Naive B cell (primary cell): ENCODE measurements at regions not wholly inside any gene's neighbourhood (a gene's known extent, or its start where the extent isn't known, plus 50 kb on each side); places are given as distances from the start of the nearest gene placed in this dataset.
"Not testable (repeated sequence)": the region's sequence is repeated elsewhere in the genome, so short reads cannot be mapped to it uniquely, and the experiment has no call there.

Experiments used
- ATAC-seq, 2 donors: fragments of 150-1000 bp; cut with Tn5 transposase; 2 replicates each; pipeline ENCODE4 v1.10.0; 2021; ENCODE audit warnings: low read depth in 2 of 2, mild to moderate bottlenecking in 2 of 2, moderate library complexity in 2 of 2
- DNase-seq: peaks from one replicate; pipeline ENCODE4 v3.0.0; 2022
- H3K27ac Mint-ChIP-seq, 6 donors: one replicate each; pipeline ENCODE4 v1.8.0; 2020 to 2022; ENCODE audit warnings: mild to moderate bottlenecking in 6 of 6, mixed read lengths in 6 of 6, moderate library complexity in 5 of 6, inconsistent platforms in 2 of 6
- H3K27me3 Mint-ChIP-seq, 3 donors: one replicate each; pipeline ENCODE4 v1.8.0; 2021 to 2022; ENCODE audit warnings: mixed read lengths in 3 of 3, mild to moderate bottlenecking in 1 of 3
- H3K36me3 Mint-ChIP-seq, 2 donors: one replicate each; pipeline ENCODE4 v1.8.0; 2020 to 2022; ENCODE audit warnings: mixed read lengths in 2 of 2, inconsistent platforms in 1 of 2, mild to moderate bottlenecking in 1 of 2
- H3K4me1 Mint-ChIP-seq, 3 donors: one replicate each; pipeline ENCODE4 v1.8.0; 2020 to 2022; ENCODE audit warnings: mixed read lengths in 3 of 3, inconsistent platforms in 1 of 3, mild to moderate bottlenecking in 1 of 3, moderate library complexity in 1 of 3
- H3K4me3 Mint-ChIP-seq, 8 donors: one replicate each; pipeline ENCODE4 v1.8.0; 2020 to 2022; ENCODE audit warnings: mild to moderate bottlenecking in 8 of 8, mixed read lengths in 8 of 8, moderate library complexity in 8 of 8, inconsistent platforms in 2 of 8
- H3K9me3 Mint-ChIP-seq, 7 donors: one replicate each; pipeline ENCODE4 v1.8.0; 2020 to 2022; ENCODE audit warnings: mixed read lengths in 7 of 7, mild to moderate bottlenecking in 5 of 7, inconsistent platforms in 2 of 7, moderate library complexity in 1 of 7

DNA sequence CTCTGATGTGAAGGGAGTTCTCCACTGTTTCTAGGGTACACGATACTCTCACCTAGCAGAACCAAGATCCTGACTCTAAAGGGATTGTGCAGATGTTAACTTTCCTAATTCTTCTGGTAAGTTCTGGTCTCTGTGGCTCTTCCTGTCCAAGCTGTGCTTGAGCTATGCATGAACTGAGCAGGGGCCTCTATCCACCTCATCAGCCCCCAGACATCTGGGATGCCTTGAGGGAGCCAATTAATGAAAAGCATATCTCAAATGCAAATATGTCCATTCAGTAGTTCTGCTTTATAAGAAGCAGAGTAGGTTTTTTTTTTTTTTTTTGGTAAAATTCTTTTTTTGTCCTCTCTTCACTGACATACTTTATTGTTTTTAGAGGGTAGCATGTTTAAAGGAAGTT is 89.6 kb downstream of the POLR2M start:
- peaks cover 0 to 4% (median 0%) of the 10 kb centered on the region in 7 donors for H3K9me3 Mint-ChIP-seq
- H3K4me1 Mint-ChIP-seq: no peaks in the 10 kb centered on the region
- DNase-seq (no peak), ATAC-seq (no peak)
- no peak overlapping the region for H3K4me3 Mint-ChIP-seq
- no peaks in the 10 kb centered on the region for H3K36me3 Mint-ChIP-seq
- H3K27me3 Mint-ChIP-seq: peaks cover 0 to 7% (median 0%) of the 10 kb centered on the region in 3 donors
- peak overlapping the region in 2 of 6 donors; percentile 14 to 70 for H3K27ac Mint-ChIP-seq

DNA sequence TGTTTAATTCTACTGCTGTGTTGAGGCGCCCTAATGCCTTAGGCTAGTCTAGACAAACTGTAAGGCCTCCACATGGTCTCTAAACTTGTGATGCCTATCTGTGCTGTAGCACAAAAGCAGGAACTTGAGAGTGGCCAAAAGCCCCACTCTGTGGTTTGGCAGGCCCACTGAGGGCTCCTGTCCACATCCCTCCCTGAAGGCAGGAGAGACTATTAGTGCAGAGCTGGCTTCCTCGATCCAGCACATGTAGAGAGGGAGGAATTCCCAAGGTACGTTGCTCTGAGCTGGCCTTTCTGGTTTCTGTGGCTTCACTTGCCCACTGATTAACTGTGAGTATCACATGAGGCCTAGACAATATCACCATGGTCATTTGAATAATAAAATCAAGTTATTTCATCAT is 90.6 kb downstream of the POLR2M start:
- DNase-seq (no peak), ATAC-seq (no peak)
- no peak overlapping the region for H3K27ac Mint-ChIP-seq
- no peaks in the 10 kb centered on the region for H3K4me1 Mint-ChIP-seq
- H3K36me3 Mint-ChIP-seq: no peaks in the 10 kb centered on the region
- H3K9me3 Mint-ChIP-seq: peaks cover 0 to 4% (median 0%) of the 10 kb centered on the region in 7 donors
- no peak overlapping the region for H3K4me3 Mint-ChIP-seq
- H3K27me3 Mint-ChIP-seq: peaks cover 0 to 7% (median 0%) of the 10 kb centered on the region in 3 donors

DNA sequence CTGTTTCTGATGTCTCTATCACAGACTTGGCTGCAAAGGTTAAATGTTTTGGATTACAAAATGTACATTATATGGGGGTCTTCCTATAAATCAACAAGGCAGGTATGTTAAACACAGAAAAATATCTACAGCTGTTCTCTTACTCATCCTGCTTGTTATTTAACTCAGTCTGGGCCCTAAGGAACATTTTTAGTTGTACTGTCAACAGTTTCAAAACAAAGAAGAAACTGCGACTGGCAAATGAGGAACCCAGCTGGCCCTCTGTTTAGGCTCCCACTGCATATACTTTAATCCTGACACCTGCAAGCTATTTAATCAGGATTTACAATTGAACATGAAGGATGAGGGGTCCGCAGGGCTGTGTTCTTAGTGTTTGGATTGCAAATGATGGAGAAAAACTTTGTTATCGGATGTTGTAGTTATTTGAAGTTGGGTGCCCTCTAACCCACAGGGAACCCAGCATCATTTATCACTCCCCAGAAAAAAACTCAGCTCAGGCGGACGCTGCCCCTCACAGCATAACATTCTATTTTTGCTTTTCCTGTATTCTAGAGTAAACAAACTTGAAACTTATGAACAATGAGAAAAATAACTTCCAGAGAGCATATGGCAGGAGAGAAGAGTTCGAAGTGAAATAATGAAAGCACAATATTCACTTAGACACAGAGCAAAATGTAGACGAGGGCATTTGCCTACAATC is 91.2 kb downstream of the POLR2M start:
- H3K4me1 Mint-ChIP-seq: no peaks in the 10 kb centered on the region
- H3K4me3 Mint-ChIP-seq: no peak overlapping the region
- peak overlapping the region in 1 of 6 donors; percentile 8 for H3K27ac Mint-ChIP-seq
- peaks cover 0 to 4% (median 0%) of the 10 kb centered on the region in 7 donors for H3K9me3 Mint-ChIP-seq
- ATAC-seq: no peak
- no peaks in the 10 kb centered on the region for H3K36me3 Mint-ChIP-seq
- no peak for DNase-seq
- peaks cover 0 to 7% (median 0%) of the 10 kb centered on the region in 3 donors for H3K27me3 Mint-ChIP-seq

DNA sequence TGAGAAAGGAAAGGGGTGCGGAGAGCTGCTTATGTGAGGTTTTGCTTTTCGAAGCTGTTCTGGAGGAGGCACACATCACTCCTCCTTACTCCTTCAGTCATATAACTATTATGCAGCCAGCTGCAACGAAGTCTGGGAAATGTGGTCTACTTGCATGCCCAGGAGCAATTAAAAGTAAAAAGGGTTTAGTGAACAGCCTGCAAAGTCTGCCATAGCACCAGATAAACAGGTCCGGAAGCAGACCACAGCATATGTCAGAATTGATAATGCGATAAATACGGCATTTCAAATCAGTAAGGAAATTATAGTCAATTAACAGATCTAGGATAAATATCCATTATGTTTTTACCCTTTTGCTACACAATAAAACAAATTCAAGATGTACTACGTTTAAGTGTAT is 99.5 kb downstream of the POLR2M start:
- no peaks in the 10 kb centered on the region for H3K4me1 Mint-ChIP-seq
- no peak overlapping the region for H3K4me3 Mint-ChIP-seq
- DNase-seq (no peak), ATAC-seq (no peak)
- no peak overlapping the region for H3K27ac Mint-ChIP-seq
- H3K9me3 Mint-ChIP-seq: peaks cover 0 to 13% (median 2%) of the 10 kb centered on the region in 7 donors
- H3K27me3 Mint-ChIP-seq: peaks cover 0 to 4% (median 0%) of the 10 kb centered on the region in 3 donors
- H3K36me3 Mint-ChIP-seq: no peaks in the 10 kb centered on the region

DNA sequence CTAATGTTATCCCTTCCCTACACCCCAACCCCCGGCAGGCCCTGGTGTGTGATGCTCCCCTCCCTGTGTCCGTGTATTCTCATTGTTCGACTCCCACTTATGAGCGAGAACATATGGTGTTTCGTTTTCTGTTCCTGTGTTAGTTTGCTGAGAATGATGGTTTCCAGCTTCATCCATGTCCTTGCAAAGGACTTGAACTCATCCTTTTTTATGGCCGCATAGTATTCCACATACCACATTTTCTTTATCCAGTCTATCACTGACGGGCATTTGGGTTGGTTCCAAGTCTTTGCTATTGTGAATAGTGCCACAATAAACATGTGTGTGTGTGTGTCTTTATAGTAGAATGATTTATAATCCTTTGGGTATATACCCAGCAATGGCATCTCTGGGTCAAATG is 102.8 kb downstream of the POLR2M start:
- H3K27ac Mint-ChIP-seq, H3K36me3 Mint-ChIP-seq, ATAC-seq, H3K4me3 Mint-ChIP-seq, H3K4me1 Mint-ChIP-seq, DNase-seq: not testable (repeated sequence)
- Mint-ChIP-seq H3K9me3 (peaks cover 0 to 13% (median 2%) of the 10 kb centered on the region in 7 donors), H3K27me3 (peaks cover 0 to 22% (median 14%) of the 10 kb centered on the region in 3 donors)

DNA sequence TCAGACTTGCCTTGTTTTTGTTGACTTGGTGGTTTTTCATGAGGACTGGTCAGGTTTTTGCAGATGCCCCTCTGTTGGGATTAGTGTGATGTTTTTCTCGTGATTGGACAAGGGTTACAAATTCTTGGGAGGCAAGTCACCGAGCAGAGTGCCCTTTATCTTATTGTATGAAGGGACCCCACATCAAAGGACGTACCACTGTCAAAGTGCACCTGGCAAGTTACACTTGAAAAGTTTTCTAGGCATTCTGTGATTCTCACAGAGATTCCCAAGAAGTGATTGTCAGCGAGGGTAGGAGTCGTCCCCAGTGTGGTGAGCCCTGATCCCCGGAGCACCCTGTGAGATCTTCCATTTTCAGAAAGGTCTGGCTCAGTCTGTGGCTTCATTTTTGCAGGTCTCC is 110.1 kb downstream of the POLR2M start:
- DNase-seq (no peak), ATAC-seq (no peak)
- Mint-ChIP-seq H3K27ac (no peak overlapping the region), H3K4me1 (no peaks in the 10 kb centered on the region), H3K9me3 (peaks cover 0 to 4% (median 0%) of the 10 kb centered on the region in 7 donors), H3K4me3 (no peak overlapping the region), H3K27me3 (peaks cover 14 to 66% (median 34%) of the 10 kb centered on the region in 3 donors), H3K36me3 (no peaks in the 10 kb centered on the region)

DNA sequence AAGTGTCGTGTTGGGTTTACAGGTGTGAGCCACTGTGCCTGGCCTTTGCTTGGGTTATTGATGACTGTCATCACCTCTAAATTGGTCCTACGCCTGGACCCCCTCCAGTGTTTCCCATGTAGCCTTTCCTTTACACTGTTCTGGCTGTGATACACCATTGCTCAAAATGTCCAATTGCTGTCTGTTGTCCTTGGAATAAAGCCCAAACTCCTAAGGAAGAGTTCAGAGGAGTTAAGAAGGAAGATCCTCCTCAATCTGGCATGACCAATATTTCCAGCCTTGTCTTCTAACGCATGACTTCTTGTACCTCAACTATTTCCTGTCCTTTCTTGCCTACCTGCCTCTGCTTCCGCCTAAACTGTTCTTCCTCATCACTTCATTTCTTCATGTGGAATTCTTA is 113.1 kb downstream of the POLR2M start:
- no peaks in the 10 kb centered on the region for H3K4me1 Mint-ChIP-seq
- H3K27ac Mint-ChIP-seq: no peak overlapping the region
- H3K36me3 Mint-ChIP-seq: no peaks in the 10 kb centered on the region
- no peak for ATAC-seq
- no peak overlapping the region for H3K4me3 Mint-ChIP-seq
- H3K9me3 Mint-ChIP-seq: peaks cover 0 to 4% (median 0%) of the 10 kb centered on the region in 7 donors
- no peak for DNase-seq
- peaks cover 27 to 54% (median 27%) of the 10 kb centered on the region in 3 donors for H3K27me3 Mint-ChIP-seq

DNA sequence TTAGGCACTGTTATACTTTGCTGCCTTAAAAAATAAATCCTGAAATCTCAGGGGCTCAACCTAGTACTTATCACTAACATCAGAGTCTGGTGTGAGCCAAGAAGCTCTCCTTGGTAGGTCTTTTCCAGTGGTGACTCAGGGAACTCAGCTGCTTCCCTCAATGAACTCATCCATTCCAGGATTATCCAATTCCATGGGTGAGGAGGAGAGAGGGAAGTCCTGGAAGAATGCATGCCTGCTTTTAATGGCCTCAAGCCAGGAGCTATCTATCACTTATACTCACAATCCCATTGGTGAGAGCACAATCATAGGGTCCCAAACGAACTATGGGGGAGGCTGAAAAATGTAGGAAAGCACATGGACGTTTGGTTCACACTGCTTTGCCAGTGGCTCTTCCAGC is 113.6 kb downstream of the POLR2M start:
- ATAC-seq (no peak), DNase-seq (no peak)
- H3K9me3 Mint-ChIP-seq: peaks cover 0 to 4% (median 0%) of the 10 kb centered on the region in 7 donors

DNA sequence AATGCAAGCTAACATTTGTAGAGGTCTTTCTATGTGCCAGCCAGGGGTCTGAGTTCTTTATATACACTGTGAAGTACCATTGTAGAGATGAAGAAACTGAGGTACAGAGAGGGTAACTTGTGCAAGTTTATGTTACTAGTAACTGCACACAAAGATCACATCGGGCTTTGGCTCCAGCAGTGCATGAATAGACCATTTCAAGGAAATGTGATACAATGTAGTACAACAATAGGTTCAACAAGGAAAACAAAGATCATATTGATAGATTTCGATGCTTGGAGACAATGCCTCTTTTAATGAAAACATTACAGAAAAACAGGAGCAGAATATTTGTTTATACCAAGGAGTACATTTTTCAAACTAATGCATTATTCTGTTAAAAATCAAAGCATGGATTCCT is 115.3 kb downstream of the POLR2M start:
- Mint-ChIP-seq H3K27me3 (peaks cover 20 to 57% (median 21%) of the 10 kb centered on the region in 3 donors), H3K9me3 (peaks cover 0 to 4% (median 0%) of the 10 kb centered on the region in 7 donors), H3K4me1 (no peaks in the 10 kb centered on the region), H3K27ac (no peak overlapping the region), H3K4me3 (no peak overlapping the region), H3K36me3 (no peaks in the 10 kb centered on the region)
- no peak for ATAC-seq
- no peak for DNase-seq

More for the DNA sequence above, 113.6 kb downstream of the POLR2M start:
- Mint-ChIP-seq H3K4me1 (no peaks in the 10 kb centered on the region), H3K27ac (no peak overlapping the region), H3K4me3 (no peak overlapping the region), H3K27me3 (peaks cover 27 to 54% (median 27%) of the 10 kb centered on the region in 3 donors), H3K36me3 (no peaks in the 10 kb centered on the region)

DNA sequence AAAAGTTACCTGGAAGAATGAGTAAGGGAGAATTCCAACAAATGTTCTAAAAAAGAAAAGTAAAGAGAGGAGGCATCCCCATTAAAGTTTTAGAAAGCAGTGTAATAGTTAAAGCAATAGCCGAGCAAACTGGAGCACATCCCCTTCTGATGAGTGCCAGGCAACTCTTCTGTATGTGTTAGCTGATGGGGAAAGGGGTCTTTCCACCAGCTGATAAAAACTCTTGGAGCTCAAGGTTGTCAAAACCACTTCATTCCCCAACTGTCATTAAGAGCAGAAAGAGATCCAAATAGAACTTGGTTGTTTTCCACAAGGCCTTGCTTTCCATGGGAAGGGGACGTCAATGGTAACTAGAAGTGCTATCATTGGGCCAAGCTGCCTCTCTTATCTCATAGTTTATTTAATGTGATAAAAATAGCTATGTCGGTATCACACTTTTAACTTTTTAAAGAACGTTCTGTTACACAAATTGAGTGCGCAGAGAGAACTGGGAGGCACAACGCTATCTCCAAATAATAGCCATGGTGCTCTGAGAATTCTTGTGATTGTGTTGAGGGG is 116.9 kb downstream of the POLR2M start:
- H3K4me3 Mint-ChIP-seq: no peak overlapping the region
- no peaks in the 10 kb centered on the region for H3K4me1 Mint-ChIP-seq
- no peak for ATAC-seq
- H3K36me3 Mint-ChIP-seq: no peaks in the 10 kb centered on the region
- peaks cover 0 to 4% (median 0%) of the 10 kb centered on the region in 7 donors for H3K9me3 Mint-ChIP-seq
- DNase-seq: no peak
- H3K27me3 Mint-ChIP-seq: peaks cover 14 to 50% (median 25%) of the 10 kb centered on the region in 3 donors
- H3K27ac Mint-ChIP-seq: no peak overlapping the region

DNA sequence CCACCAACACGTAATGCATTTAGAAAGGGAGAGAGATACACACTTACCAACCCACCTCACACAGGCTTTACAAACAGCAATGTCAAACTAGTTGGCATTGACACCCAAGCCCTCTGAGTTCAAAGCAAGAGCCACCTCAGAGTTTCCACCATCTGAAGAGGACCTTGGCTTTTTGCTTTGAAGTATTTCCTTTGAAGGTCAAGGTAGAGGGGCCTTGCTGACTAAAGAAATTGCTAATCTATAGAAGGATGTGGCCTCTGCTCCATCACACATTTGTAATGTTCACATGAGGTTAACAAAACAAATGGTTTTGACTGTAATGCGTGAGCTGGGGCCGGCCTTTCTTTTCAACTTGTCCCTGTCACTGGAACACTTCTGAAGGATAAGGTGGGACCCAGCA is 117.7 kb downstream of the POLR2M start:
- Mint-ChIP-seq H3K36me3 (no peaks in the 10 kb centered on the region), H3K4me1 (no peaks in the 10 kb centered on the region)

DNA sequence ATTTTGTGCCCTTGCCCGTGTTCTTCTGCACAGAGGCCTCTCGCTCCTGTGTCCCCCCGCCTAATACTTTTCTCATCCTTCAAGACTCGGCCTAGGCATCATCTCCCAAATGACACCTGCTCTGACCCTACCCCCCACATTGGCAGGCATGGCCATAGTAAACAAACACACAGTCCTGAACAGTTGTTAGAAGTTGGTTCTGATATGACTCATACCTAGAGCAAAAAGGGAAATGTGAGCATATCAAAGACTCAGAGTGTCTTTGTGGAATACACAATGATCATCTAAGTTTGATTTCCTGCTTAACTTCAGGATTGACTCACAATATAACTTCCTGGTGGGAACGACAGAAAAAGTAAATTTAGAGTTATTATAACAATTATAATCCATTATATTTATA is 120.5 kb downstream of the POLR2M start:
- DNase-seq: no peak
- Mint-ChIP-seq H3K27ac (no peak overlapping the region), H3K9me3 (peaks cover 0 to 4% (median 0%) of the 10 kb centered on the region in 7 donors), H3K4me1 (no peaks in the 10 kb centered on the region), H3K27me3 (peaks cover 21 to 55% (median 32%) of the 10 kb centered on the region in 3 donors), H3K36me3 (no peaks in the 10 kb centered on the region), H3K4me3 (no peak overlapping the region)
- ATAC-seq: no peak

More for the DNA sequence above, 117.7 kb downstream of the POLR2M start:
- H3K27me3 Mint-ChIP-seq: peaks cover 21 to 51% (median 32%) of the 10 kb centered on the region in 3 donors
- H3K9me3 Mint-ChIP-seq: peaks cover 0 to 4% (median 0%) of the 10 kb centered on the region in 7 donors
- H3K4me3 Mint-ChIP-seq: no peak overlapping the region
- no peak overlapping the region for H3K27ac Mint-ChIP-seq
- no peak for DNase-seq
- ATAC-seq: no peak

DNA sequence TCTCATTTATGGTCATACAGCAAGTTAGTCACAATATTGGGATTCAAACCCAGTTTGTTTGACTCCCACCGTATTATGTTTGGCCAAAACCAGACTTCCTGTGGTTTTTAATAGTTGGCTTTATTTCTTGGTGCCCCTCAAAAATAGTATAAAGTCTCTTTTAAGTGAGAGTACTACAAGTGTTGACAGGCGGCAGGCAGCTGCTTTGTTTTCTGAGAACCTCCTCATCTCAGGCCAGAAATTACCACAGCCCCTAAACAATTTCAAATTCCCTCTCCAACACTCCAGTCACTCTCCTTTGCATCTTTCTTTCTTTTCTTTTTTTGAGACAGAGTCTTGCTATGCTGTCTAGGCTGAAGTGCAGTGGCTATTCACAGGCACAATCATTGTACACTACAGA is 121.5 kb downstream of the POLR2M start:
- DNase-seq: no peak
- no peak for ATAC-seq

DNA sequence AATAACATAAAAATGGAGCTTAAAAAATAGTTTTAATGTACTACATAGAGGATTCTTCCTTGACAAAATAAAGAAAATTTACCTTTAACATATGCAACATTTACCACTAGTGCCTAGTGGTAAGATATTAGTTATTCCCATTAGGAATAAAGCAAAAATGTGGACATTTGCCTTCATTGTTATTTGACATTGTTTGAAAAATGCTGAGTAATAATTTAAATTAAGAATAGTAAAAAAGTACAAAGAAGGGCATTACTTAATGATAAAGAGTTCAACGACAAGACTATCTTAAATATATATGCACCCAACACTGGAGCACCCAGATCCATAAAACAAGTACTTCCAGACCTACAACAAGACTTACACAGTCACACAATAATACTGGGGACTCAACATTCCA is 125.7 kb downstream of the POLR2M start:
- Mint-ChIP-seq H3K9me3 (peaks cover 0 to 32% (median 13%) of the 10 kb centered on the region in 7 donors), H3K36me3 (no peaks in the 10 kb centered on the region), H3K27ac (no peak overlapping the region), H3K4me3 (no peak overlapping the region), H3K27me3 (peaks cover 33 to 41% (median 39%) of the 10 kb centered on the region in 3 donors), H3K4me1 (no peaks in the 10 kb centered on the region)
- DNase-seq (no peak), ATAC-seq (no peak)

More for the DNA sequence above, 121.5 kb downstream of the POLR2M start:
- no peak overlapping the region for H3K4me3 Mint-ChIP-seq
- peaks cover 26 to 50% (median 26%) of the 10 kb centered on the region in 3 donors for H3K27me3 Mint-ChIP-seq
- H3K36me3 Mint-ChIP-seq: no peaks in the 10 kb centered on the region
- no peak overlapping the region for H3K27ac Mint-ChIP-seq
- H3K4me1 Mint-ChIP-seq: no peaks in the 10 kb centered on the region
- H3K9me3 Mint-ChIP-seq: peaks cover 0 to 4% (median 0%) of the 10 kb centered on the region in 7 donors
